D721Med (cell line): ENCODE measurements at regions not wholly inside any gene's neighbourhood (a gene's known extent, or its start where the extent isn't known, plus 50 kb on each side); places are given as distances from the start of the nearest gene placed in this dataset.

Experiments
- DNase-seq: peaks from one replicate; pipeline ENCODE4 v3.0.0; 2011; ENCODE audit warnings: low spot score; ENCODE audit not compliant: insufficient read length
- FAIRE-seq: peaks from 2 replicates; lab custom pipeline; 2011; peaks lifted over from hg19 to GRCh38; lab: Jason Lieb, UNC
- CTCF ChIP-seq: IDR thresholded peaks from 2 replicates; pipeline ENCODE4 v1.5.1; 2012; ENCODE audit warnings: mild to moderate bottlenecking, control low read depth; ENCODE audit not compliant: insufficient read depth; ENCODE audit errors: missing control alignments

- no peak for FAIRE-seq
- DNase-seq: no peak
- no peak for TF ChIP-seq CTCF
Measured at GRCh38 chrX:26050099-26050498, 88.0 kb upstream of the MAGEB18 start.

- FAIRE-seq (no peak), DNase-seq (no peak)
Measured at GRCh38 chrX:26070882-26071281, 67.3 kb upstream of the MAGEB18 start.

GRCh38 chrX:26071618-26072017 lies 66.5 kb upstream of the MAGEB18 start:
- no peak for DNase-seq
- FAIRE-seq: no peak

More at GRCh38 chrX:26070882-26071281, 67.3 kb upstream of the MAGEB18 start:
- TF ChIP-seq CTCF: no peak

GRCh38 chrX:26083093-26083492 lies 55.0 kb upstream of the MAGEB18 start:
- no peak for TF ChIP-seq CTCF

More at GRCh38 chrX:26071618-26072017, 66.5 kb upstream of the MAGEB18 start:
- TF ChIP-seq CTCF: no peak

More at GRCh38 chrX:26083093-26083492, 55.0 kb upstream of the MAGEB18 start:
- FAIRE-seq (no peak), DNase-seq (no peak)
